Fibroblast of skin of right biceps (primary cell): ENCODE measurements at regions not wholly inside any gene's neighbourhood (a gene's known extent, or its start where the extent isn't known, plus 50 kb on each side); places are given as distances from the start of the nearest gene placed in this dataset.
"Not testable (repeated sequence)": the region's sequence is repeated elsewhere in the genome, so short reads cannot be mapped to it uniquely, and the experiment has no call there.

ENCODE experiments used
- DNase-seq: peaks from one replicate; pipeline ENCODE4 v3.0.0-alpha.2; 2013

DNA sequence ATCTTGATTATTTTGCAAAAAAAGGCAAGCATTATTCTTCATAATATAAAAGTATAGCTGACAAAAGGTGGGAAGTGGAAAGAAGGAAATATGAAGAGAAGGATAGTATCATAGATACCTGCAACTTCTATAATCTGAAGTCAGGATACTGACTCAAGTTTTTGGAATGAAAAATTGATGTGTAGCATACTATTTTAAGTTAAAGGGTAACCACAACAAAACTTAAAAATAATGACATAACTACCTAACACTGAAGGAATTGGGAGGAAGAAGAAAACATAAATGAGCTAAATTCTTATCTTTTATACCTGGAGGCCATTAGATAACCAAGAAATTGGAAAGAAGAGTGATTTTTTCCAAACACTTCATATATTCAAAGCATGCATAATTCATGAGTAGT is 51.8 kb upstream of the TLE1 start:
- DNase-seq, result no peak

DNA sequence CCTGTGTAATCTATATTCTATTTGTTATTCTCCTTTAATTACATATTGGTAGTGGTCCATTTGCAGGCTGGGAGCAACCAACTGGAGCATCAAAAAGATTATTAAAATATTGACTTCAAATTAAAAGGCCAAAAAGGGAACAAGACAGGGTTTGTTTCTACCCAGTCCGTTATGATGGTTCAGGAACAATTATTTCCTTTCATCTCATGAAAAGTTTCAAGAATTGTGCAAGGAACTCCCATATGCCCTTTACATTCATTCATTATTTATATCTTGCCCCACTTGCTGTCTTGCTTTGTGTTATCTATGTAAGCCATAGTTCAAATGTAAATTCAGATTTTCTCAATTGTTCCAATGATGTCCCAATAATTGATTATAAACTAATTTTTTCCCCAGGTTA is 58.7 kb upstream of the TLE1 start:
- no peak for DNase-seq

GRCh38 chr9:81753436-81753835 is 64.1 kb upstream of the TLE1 start:
- no peak for DNase-seq

DNA sequence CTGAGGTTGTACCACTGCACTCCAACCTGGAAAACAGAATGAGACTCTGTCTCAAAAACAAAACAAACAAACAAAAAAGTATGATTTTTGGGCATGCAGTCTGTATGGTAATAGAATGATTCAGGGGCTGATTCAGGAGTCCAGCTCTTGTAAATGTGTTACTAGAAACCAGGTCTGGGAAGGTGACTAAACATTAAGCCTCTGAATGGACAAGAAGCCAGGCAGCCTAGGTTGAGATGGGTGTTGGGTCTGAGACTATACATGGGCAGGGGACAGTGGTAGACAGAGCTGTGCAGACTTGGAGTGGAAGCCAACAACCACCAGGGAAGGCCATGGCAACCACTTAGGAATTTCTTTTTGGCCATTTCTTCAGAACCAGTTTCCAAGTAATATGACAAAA is 64.9 kb upstream of the TLE1 start:
- no peak for DNase-seq

DNA sequence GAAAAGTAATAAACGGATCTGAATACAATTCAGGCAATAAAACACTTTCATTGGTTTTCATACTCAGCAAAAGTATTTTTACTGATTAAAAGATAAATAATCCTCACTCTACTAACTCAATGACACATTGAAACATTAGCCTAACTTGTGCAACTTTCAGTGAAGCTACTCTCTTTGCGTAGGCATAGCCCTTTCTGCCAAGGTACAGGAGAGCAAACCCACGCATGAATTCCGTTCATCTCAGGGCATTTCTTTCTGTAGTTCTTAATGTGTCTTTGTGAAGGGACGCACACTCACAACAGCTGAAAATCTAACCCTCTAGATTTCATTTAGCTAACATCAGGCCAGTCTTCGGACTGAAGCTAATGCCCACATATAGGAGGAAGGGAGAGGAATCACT is 66.4 kb upstream of the TLE1 start:
- DNase-seq, result no peak

DNA sequence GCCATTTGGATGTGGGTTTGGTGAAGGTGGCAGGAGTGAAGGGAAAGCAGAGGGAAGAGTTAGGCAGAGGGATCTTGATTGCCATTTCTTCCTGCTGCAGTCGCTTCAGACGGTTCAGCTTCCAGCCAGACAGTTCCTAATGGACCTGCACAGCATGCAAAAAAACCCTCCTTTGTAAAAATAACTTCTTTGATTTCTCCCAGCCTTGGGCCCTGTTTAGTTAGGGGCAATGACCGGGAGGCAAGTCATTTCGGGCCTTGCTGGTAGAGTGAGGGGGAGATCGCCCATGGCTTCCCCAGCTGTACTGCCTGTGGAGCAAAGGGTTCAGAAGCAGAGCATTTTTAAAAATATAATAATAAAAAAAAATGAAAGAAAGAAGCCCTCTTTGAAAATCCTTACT is 67.2 kb upstream of the TLE1 start:
- DNase-seq, result no peak

DNA sequence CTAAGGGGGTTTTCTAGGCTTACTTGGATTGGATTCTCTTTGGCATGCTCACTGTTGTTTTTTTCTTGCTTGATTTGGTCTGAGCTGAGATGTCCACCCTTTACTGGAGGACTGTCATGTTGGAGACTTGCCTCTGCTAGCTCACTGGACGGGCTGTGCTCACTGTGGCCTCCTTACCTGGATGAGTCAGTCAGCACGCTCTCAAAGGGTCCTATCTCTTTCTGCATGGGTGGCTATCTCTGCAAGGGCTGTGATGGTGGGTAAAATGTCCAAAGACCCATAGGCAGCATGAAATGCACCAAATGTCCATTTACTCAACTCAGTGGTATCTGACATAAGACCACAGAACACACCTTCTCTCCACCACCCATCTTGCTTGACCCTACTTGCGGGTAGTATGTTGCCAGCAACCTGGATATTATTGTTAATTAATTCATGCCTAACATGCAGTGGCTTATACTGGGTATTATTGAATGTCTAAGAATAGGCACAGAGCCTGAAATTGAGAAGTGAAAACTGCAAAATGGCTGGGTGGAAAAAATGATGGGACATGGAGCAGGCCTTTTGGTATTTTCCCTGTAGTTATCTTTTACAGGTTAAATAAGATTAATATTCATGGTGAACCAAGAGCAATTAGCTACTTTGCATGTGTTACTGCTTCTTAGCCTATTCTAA is 68.9 kb upstream of the TLE1 start:
- no peak for DNase-seq

- peak; percentile 86 for DNase-seq
Observed at GRCh38 chr9:81759680-81760215, 70.4 kb upstream of the TLE1 start.

- no peak for DNase-seq
Observed at GRCh38 chr9:81767921-81768320, 78.6 kb upstream of the TLE1 start.

GRCh38 chr9:81771571-81771970 is 82.2 kb upstream of the TLE1 start:
- DNase-seq, result peak; percentile 70

DNA sequence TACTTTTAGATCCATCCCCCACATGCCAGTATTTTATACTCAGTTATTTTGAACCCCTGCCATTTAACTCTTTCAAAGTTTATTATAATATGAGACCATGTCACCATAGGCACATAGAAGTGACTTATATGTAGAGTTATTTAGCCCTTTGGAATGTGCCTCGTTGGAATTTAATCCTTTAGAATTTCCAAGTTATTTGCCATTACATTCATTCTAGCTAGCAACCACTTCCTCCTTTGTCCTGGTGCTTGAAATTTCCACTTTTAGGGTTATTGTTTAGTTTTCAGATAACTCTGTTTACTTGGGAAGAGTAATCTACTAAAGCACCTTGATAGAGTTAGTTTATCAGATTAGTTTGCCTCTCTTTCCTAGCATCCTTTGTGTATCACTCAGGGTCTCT is 82.8 kb upstream of the TLE1 start:
- DNase-seq, result peak; percentile 87

DNA sequence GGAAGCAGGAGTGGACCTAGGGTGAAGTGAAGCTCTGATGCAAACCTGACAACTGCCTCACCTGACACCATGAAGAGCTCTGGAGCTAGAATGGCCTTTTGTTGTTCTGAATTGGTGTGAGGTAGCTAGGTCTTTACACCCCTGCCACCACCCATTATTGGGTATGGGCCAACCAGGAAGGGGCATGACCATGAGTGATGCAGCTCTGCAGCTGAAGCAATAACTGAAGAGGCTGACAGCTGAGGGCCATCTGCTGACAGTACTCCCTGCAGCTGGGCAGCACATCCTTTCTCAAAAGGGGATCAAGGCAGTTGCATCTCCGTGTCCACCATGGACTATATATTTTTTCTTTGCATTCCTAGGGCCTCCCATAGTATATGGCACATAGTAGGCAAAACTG is 87.0 kb upstream of the TLE1 start:
- no peak for DNase-seq

DNA sequence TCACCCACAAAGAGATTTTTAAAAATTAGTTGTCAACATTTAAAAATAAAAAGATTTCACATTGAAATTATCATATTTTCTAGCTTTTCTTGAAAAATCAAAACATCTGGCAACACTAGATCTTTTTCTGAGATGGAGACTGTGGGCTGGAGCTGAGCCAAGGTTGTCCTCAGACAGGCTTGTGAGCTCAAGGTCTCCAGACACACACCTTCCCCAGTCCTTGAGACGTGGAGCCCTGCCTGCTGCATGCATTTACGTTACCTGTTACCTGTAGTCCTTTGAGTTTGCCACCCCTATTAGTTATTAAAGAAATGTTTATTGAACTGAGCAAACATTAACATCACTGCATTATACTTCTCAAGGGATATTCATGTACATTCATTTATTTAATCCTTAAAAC is 87.5 kb upstream of the TLE1 start:
- DNase-seq, result no peak

DNA sequence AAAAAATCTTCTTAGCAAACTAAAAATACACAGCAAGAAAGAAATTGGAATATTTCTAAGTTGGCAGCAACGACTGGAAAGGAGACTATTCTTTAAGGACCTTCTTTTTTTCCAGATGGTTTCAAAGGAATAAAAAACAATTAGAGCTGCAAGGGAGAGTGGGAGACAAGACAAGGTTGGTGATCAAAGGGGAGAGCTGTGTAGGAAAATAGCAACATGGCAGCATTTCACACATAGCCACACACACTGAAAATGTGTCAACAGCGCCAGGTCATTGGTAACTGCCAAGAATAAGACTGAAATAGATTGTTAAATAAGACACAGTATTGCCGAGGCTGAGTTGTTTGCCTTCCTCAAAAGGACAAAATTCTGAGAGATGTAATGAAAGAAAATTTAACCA is 88.1 kb upstream of the TLE1 start:
- DNase-seq, result no peak

DNA sequence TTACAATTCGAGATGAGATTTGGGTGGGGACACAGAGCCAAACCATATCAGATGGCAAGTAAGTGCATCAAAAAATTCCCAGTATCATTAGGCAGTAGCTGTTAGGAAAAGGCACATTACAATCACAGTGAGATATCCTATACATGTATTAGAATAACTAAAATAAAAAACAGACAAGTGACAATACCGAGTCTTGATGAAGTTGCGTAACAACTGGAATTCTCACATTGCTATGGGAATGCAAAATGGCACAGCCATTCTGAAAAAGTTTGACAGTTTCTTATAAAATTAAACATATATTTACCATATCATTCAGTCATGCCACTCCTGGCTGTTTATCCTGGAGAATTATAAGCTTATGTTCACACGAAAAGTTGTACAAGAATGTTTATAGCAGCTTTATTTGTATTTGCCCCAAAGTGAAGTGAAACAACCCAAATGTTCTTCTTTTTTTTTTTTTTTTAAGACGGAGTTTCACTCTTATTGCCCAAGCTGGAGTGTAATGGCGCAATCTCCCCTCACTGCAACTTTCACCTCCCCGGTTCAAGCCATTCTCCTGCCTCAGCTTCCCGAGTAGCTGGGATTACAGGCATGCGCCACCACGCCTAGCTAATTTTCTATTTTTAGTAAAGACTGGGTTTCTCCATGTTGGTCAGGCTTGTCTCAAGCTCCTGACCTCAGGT is 93.1 kb upstream of the TLE1 start:
- no peak for DNase-seq

- peak; percentile 98 for DNase-seq
Observed at GRCh38 chr9:81787747-81788632, 98.6 kb upstream of the TLE1 start.

DNA sequence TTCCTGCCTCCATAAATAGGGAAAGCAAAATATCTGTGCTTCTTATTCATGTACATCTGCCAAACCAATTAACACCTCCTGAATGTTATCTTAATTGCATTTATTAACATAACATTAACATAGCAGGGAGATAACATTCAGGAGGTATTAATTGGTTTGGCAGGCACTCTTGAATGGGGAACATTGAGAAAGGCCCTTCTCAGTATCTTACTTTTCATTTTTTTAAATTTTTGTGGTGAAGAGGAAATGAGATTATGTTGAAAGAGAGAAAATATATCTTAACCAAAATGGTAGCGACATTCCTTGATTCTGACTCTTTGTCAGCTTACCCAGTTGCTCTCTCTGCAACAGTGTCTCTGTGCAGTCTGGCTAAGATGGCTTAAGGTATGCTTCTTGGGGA is 100.4 kb upstream of the TLE1 start:
- peak; percentile 84 for DNase-seq

DNA sequence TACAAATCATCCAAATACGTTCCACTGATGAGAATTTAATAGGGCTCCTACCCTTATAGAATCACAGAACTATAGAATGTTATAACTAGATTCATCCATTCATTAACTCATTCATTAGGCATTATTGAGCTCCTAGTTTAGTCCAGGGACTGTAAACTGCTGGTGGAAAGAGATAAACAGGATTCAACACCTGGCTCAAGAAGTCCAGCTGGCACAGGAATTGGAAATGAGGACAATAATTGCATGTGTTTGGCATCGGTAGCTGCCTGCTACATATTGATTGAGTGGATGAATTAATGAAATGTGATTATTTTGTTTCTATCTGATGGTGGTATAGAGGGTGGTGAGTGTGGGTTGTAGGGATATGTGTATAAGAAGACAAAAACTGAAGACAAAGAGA is 100.8 kb upstream of the TLE1 start:
- DNase-seq, result no peak

DNA sequence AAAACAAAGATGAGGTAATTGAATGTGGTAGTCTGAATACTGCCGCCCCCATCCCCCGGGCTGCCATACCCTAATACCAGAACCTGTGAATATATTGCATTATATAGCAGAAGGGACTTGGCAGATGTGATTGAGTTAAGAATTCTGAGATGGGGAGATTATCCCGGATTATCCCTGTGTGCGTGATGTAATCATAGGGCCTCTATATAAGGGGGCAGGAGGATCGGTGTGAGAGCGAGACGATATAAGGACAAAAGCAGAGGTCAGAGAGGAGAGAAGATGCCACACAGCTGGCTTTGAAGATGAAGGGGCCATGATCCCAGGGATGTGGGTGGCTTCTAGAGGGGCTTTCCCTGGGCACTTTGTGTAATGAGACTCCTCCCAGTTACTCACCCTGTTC is 101.7 kb upstream of the TLE1 start:
- no peak for DNase-seq

DNA sequence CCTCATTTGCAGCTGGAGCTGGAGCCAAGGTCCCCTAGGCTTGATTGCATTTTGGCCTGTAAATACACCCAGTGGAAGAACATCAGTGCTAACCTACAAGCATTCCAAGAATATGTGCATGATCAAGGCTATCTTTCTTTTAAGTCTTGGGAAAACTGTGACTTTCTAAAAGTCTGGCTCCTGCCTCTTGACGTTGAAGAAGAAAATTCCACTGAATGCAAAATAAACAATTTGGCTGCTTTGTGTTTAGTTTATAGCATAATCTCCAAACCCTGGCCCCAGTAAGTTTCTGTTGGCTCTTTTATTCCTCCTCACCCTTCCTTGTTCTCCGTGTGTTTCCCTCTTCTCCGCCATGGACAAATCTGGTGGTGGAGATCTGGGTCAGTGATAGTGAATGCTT is 109.3 kb upstream of the TLE1 start:
- DNase-seq, result no peak

- peak; percentile 78 for DNase-seq
Observed at GRCh38 chr9:81801190-81801589, 111.8 kb upstream of the TLE1 start.

DNA sequence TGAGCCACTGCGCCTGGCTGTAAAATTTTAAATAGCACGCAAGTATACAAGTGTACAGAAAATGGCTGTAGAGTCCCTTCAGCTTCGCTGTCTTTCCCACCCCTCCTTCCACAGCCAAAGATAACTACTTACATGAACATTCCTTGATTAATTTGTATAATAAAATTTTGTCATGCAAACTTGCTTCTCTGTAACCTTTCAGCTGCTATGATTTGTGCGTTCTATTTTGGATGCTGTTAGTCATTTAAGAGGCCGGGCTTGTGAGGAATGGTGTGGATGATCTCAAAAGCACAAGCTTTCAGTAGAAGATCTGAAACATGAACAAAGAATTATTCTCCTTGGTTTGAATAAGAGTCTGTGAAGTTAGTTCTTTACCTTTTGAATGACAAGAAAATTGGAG is 115.0 kb upstream of the TLE1 start:
- peak; percentile 83 for DNase-seq

DNA sequence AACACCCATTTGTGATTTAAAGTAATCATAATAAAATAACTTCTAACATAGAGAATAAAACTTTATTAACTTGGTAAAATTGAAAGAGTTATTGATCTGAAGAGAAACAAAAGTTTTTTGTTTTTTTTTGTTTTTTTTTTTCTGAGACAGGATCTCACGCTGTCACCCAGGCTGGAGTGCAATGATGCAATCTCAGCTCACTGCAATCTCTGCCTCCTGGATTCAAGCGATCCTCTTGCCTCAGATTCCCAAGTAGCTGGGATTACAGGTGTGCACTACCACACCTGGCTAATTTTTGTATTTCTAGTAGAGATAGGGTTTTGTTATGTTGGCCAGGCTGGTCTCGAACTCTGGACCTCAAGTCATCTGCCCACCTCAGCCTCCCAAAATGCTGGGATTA is 116.5 kb upstream of the SPATA31D4 start:
- not testable (repeated sequence) for DNase-seq

- DNase-seq, result no peak
Observed at GRCh38 chr9:81814401-81814793, 113.8 kb upstream of the SPATA31D4 start.
